Thyroid gland (tissue), 4 donors: ENCODE measurements at regions not wholly inside any gene's neighbourhood (a gene's known extent, or its start where the extent isn't known, plus 50 kb on each side); places are given as distances from the start of the nearest gene placed in this dataset.

Experiments used
- POLR2A ChIP-seq, 2 donors: fragments of 450-650 bp; IDR thresholded peaks; one replicate each; pipeline ENCODE4 v1.6.1; 2017; ENCODE audit warnings: antibody characterized with exemption in 2 of 2, mild to moderate bottlenecking in 2 of 2, moderate library complexity in 1 of 2
- TF ChIP-seq, protein P1 (sequence below), 6 experiments: fragments of 200-600 bp in 3 of 6; fragments of 450-650 bp in 3 of 6; sonication (generic) in 3 of 6; IDR thresholded peaks; one replicate each; pipeline ENCODE4 v1.5.1; 2016 to 2019; ENCODE audit warnings: antibody characterized with exemption in 6 of 6, mild to moderate bottlenecking in 2 of 6, inconsistent platforms in 1 of 6, moderate library complexity in 1 of 6

DNA sequence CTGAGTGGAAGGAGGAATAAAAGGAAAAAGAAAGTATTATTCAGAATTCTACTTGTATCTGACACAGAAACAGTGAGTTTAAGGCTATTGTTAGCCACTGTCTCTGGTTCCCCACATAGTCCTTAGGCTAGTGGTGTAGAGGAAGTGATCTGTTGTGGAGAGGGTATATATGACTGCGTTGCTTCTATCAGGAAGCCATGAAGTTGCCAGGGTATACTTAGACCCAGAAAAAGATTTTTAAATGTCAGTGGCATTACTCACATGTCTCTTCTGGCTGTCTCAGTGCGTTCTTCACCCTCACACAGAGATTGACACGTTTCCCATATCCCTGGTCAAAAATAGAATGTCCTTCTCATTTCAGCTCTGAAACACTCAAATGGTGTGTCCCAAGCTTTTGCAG is 72.7 kb downstream of the SEM1 start:
- TF ChIP-seq, protein P1, sequence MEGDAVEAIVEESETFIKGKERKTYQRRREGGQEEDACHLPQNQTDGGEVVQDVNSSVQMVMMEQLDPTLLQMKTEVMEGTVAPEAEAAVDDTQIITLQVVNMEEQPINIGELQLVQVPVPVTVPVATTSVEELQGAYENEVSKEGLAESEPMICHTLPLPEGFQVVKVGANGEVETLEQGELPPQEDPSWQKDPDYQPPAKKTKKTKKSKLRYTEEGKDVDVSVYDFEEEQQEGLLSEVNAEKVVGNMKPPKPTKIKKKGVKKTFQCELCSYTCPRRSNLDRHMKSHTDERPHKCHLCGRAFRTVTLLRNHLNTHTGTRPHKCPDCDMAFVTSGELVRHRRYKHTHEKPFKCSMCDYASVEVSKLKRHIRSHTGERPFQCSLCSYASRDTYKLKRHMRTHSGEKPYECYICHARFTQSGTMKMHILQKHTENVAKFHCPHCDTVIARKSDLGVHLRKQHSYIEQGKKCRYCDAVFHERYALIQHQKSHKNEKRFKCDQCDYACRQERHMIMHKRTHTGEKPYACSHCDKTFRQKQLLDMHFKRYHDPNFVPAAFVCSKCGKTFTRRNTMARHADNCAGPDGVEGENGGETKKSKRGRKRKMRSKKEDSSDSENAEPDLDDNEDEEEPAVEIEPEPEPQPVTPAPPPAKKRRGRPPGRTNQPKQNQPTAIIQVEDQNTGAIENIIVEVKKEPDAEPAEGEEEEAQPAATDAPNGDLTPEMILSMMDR (IDR thresholded peaks at IDR 0.05), result no peak
- TF ChIP-seq POLR2A (IDR thresholded peaks at IDR 0.05), result no peak
